GM12892 (cell line): ENCODE measurements at regions not wholly inside any gene's neighbourhood (a gene's known extent, or its start where the extent isn't known, plus 50 kb on each side); places are given as distances from the start of the nearest gene placed in this dataset.

ENCODE experiments used
- POLR2A ChIP-seq: IDR thresholded peaks from 2 replicates; pipeline ENCODE4 v1.6.1; 2011; ENCODE audit warnings: low read depth, low read length, control low read depth
- POLR2AphosphoS5 ChIP-seq: IDR thresholded peaks from 2 replicates; pipeline ENCODE4 v1.6.1; 2011; ENCODE audit warnings: low read depth, low read length, control low read depth

- no peak for TF ChIP-seq POLR2AphosphoS5
- TF ChIP-seq POLR2A, result no peak
These were observed 219.5 kb upstream of the GYPC start for GRCh38 chr2:126436411-126436810.
